H1 (cell line): ENCODE measurements at regions not wholly inside any gene's neighbourhood (a gene's known extent, or its start where the extent isn't known, plus 50 kb on each side); places are given as distances from the start of the nearest gene placed in this dataset.

Experiments used
- CTCF ChIA-PET: fragments of 300-600 bp; sonication (Branson Sonifier 250); formaldehyde crosslinking; loops from one replicate; lab custom pipeline; 2021; ENCODE audit not compliant: partially characterized antibody; lab: Charles Lee
- POLR2A ChIA-PET: fragments of 300-600 bp; sonication (Branson Sonifier 250); formaldehyde crosslinking; loops from one replicate; lab custom pipeline; 2021; ENCODE audit warnings: inconsistent platforms; ENCODE audit not compliant: partially characterized antibody; lab: Charles Lee
- DNase-seq, 2 experiments: peaks; one replicate each; pipeline versions ENCODE4 v3.0.0 to v3.0.0-alpha.2; 2010 to 2022; ENCODE audit warnings: low spot score in 2 of 2, low read depth in 1 of 2, mixed read lengths in 1 of 2
- FAIRE-seq: peaks from 2 replicates; lab custom pipeline; 2011; peaks lifted over from hg19 to GRCh38; lab: Jason Lieb, UNC
- H2AFZ ChIP-seq: 2 replicates; pipeline ENCODE4 v1.8.1; 2012; ENCODE audit warnings: low read length, inconsistent platforms
- H2AK5ac ChIP-seq: 2 replicates; pipeline ENCODE4 v1.6.1; 2013; ENCODE audit warnings: low read depth, low read length
- H2BK120ac ChIP-seq: replicated peaks from 2 replicates; pipeline ENCODE3; 2013; ENCODE audit warnings: low read depth, low read length, inconsistent platforms
- H2BK12ac ChIP-seq: 2 replicates; pipeline ENCODE4 v1.6.1; 2013; ENCODE audit warnings: low read depth, low read length
- H2BK15ac ChIP-seq: 2 replicates; pipeline ENCODE4 v1.6.1; 2013; ENCODE audit warnings: low read length
- H2BK20ac ChIP-seq: 2 replicates; pipeline ENCODE4 v1.6.1; 2013; ENCODE audit warnings: low read length
- H2BK5ac ChIP-seq: 2 replicates; pipeline ENCODE4 v1.6.1; 2013; ENCODE audit warnings: low read depth, low read length
- H3K14ac ChIP-seq: 2 replicates; pipeline ENCODE4 v1.6.1; 2013; ENCODE audit warnings: inconsistent platforms; ENCODE audit not compliant: insufficient read length
- H3K18ac ChIP-seq: 2 replicates; pipeline ENCODE4 v1.6.1; 2013; ENCODE audit warnings: low read length; ENCODE audit errors: extremely low read depth
- H3K23ac ChIP-seq: 2 replicates; pipeline ENCODE4 v1.6.1; 2013; ENCODE audit warnings: inconsistent platforms; ENCODE audit not compliant: insufficient read length
- H3K23me2 ChIP-seq: 2 replicates; pipeline ENCODE4 v1.6.1; 2013; ENCODE audit warnings: low read depth, low read length
- H3K27ac ChIP-seq: 2 replicates; pipeline ENCODE4 v1.6.1; 2011; ENCODE audit warnings: low read depth, low read length, inconsistent platforms
- H3K27me3 ChIP-seq, 4 experiments: replicated peaks in 1 of 4; 1 replicate in 1 of 4; 2 replicates in 3 of 4; pipeline versions ENCODE4 v1.6.1 to v1.8.1; 2011 to 2013; ENCODE audit warnings: low read length in 3 of 4, mild to moderate bottlenecking in 3 of 4, inconsistent platforms in 2 of 4, mixed read lengths in 2 of 4, moderate library complexity in 1 of 4; ENCODE audit not compliant: control insufficient read depth in 3 of 4, insufficient read depth in 3 of 4; ENCODE audit errors: extremely low read depth in 1 of 4
- H3K36me3 ChIP-seq, 4 experiments: 2 replicates each; pipeline versions ENCODE4 v1.6.1 to v1.8.1; 2011 to 2013; ENCODE audit warnings: mild to moderate bottlenecking in 4 of 4, low read length in 3 of 4, moderate library complexity in 2 of 4, control low read depth in 1 of 4, inconsistent platforms in 1 of 4; ENCODE audit not compliant: insufficient read depth in 4 of 4, control insufficient read depth in 2 of 4
- H3K4ac ChIP-seq: replicated peaks from 2 replicates; pipeline ENCODE3; 2013; ENCODE audit warnings: low read length, low read depth, mixed read lengths, inconsistent platforms; ENCODE audit not compliant: insufficient read length
- H3K4me1 ChIP-seq, 4 experiments: replicated peaks in 1 of 4; 1 replicate in 1 of 4; 2 replicates in 3 of 4; pipeline versions ENCODE4 v1.6.1 to v1.8.1; 2011 to 2013; ENCODE audit warnings: low read length in 3 of 4, inconsistent platforms in 2 of 4, mixed read lengths in 1 of 4; ENCODE audit not compliant: insufficient read depth in 4 of 4, control insufficient read depth in 3 of 4
- H3K4me2 ChIP-seq, 2 experiments: 2 replicates each; pipeline versions ENCODE4 v1.6.1 to v1.8.1; 2011 to 2013; ENCODE audit warnings: low read depth in 2 of 2, low read length in 2 of 2, control low read depth in 1 of 2, inconsistent platforms in 1 of 2, mild to moderate bottlenecking in 1 of 2; ENCODE audit not compliant: insufficient read depth in 1 of 2
- H3K4me3 ChIP-seq, 4 experiments: fragments of 200-600, 300-600 bp in 1 of 4; sonication (generic), shearing (Covaris generic), sonication (Bioruptor Twin) in 1 of 4; 2 replicates each; pipeline versions ENCODE4 v1.5.1 to v1.8.1; 2011 to 2016; ENCODE audit warnings: low read length in 4 of 4, low read depth in 3 of 4, control low read depth in 2 of 4, inconsistent platforms in 2 of 4, mild to moderate bottlenecking in 2 of 4, mixed read lengths in 1 of 4, moderate library complexity in 1 of 4; ENCODE audit not compliant: insufficient read depth in 2 of 4; ENCODE audit errors: extremely low read depth in 1 of 4
- H3K56ac ChIP-seq: replicated peaks from 2 replicates; pipeline ENCODE3; 2013; ENCODE audit warnings: low read depth, mild to moderate bottlenecking, mixed read lengths, low read length, inconsistent platforms; ENCODE audit not compliant: insufficient read length
- H3K79me1 ChIP-seq: 2 replicates; pipeline ENCODE4 v1.6.1; 2013; ENCODE audit warnings: low read depth, low read length, control low read depth
- H3K79me2 ChIP-seq, 2 experiments: 2 replicates each; pipeline versions ENCODE4 v1.6.1 to v1.8.1; 2012 to 2013; ENCODE audit warnings: low read length in 2 of 2, mild to moderate bottlenecking in 2 of 2, inconsistent platforms in 1 of 2; ENCODE audit not compliant: insufficient read depth in 2 of 2, control insufficient read depth in 1 of 2
- H3K9ac ChIP-seq, 4 experiments: replicated peaks in 1 of 4; 1 replicate in 1 of 4; 2 replicates in 3 of 4; pipeline versions ENCODE4 v1.6.1 to v1.8.1; 2011 to 2013; ENCODE audit warnings: low read depth in 3 of 4, low read length in 3 of 4, control low read depth in 2 of 4, mild to moderate bottlenecking in 2 of 4, moderate library complexity in 2 of 4, inconsistent platforms in 1 of 4; ENCODE audit errors: extremely low read depth in 1 of 4
- H3K9me3 ChIP-seq, 2 experiments: 2 replicates each; pipeline versions ENCODE4 v1.6.1 to v1.8.1; 2012 to 2013; ENCODE audit warnings: mild to moderate bottlenecking in 2 of 2, moderate library complexity in 2 of 2, control low read depth in 1 of 2, inconsistent platforms in 1 of 2, low read depth in 1 of 2, low read length in 1 of 2, mixed read lengths in 1 of 2; ENCODE audit not compliant: insufficient read depth in 2 of 2
- H4K20me1 ChIP-seq, 2 experiments: replicated peaks in 1 of 2; 2 replicates each; pipeline versions ENCODE3 to v1.8.1; 2011 to 2013; ENCODE audit warnings: inconsistent platforms in 2 of 2, low read length in 2 of 2, mild to moderate bottlenecking in 1 of 2; ENCODE audit not compliant: insufficient read depth in 2 of 2, control insufficient read depth in 1 of 2
- H4K5ac ChIP-seq: 2 replicates; pipeline ENCODE4 v1.6.1; 2013; ENCODE audit warnings: low read length, low read depth, mixed read lengths, inconsistent platforms; ENCODE audit not compliant: insufficient read length
- H4K8ac ChIP-seq: 2 replicates; pipeline ENCODE4 v1.8.0; 2013; ENCODE audit warnings: mild to moderate bottlenecking, moderate library complexity, low read length, inconsistent platforms; ENCODE audit not compliant: insufficient read depth; ENCODE audit errors: extremely low read depth
- H4K91ac ChIP-seq: replicated peaks from 2 replicates; pipeline ENCODE3; 2013; ENCODE audit warnings: low read length, mixed read lengths, inconsistent platforms; ENCODE audit not compliant: insufficient read length
- EP300 ChIP-seq, 2 experiments: IDR thresholded peaks; 1 replicate in 1 of 2; 2 replicates in 1 of 2; pipeline ENCODE4 v1.6.1; 2011 to 2012; ENCODE audit warnings: low read depth in 2 of 2, low read length in 2 of 2, mild to moderate bottlenecking in 2 of 2, borderline replicate concordance in 1 of 2, inconsistent platforms in 1 of 2, moderate library complexity in 1 of 2
- EZH2 ChIP-seq: fragments of 200-600 bp; sonication (generic); IDR thresholded peaks from 2 replicates; pipeline ENCODE4 v1.7.1; 2012; ENCODE audit warnings: low read depth, mild to moderate bottlenecking, moderate library complexity, low read length, inconsistent platforms; ENCODE audit not compliant: severe bottlenecking
- FOSL1 ChIP-seq: IDR thresholded peaks from 2 replicates; pipeline ENCODE4 v1.6.1; 2011; ENCODE audit warnings: mild to moderate bottlenecking, low read depth, low read length, moderate library complexity; ENCODE audit not compliant: insufficient read depth
- GABPA ChIP-seq: IDR thresholded peaks from 2 replicates; pipeline ENCODE4 v1.6.1; 2011; ENCODE audit warnings: mild to moderate bottlenecking, low read length, moderate library complexity, borderline replicate concordance; ENCODE audit not compliant: insufficient read depth
- KDM4A ChIP-seq: IDR thresholded peaks from one replicate; pipeline ENCODE4 v1.7.1; 2012; ENCODE audit warnings: low read depth, mild to moderate bottlenecking, moderate library complexity, low read length, inconsistent platforms; ENCODE audit not compliant: severe bottlenecking
- PHF8 ChIP-seq: fragments of 200-600 bp; sonication (generic); conservative IDR thresholded peaks from 2 replicates; pipeline ENCODE4 v1.7.1; 2012; ENCODE audit warnings: low read depth, mild to moderate bottlenecking, inconsistent platforms, low read length, moderate library complexity
- RFX5 ChIP-seq: IDR thresholded peaks from 2 replicates; pipeline ENCODE4 v1.6.1; 2011; ENCODE audit warnings: low read depth, low read length, improper control_type of control experiment, borderline replicate concordance
- RNF2 ChIP-seq: fragments of 200-900, 300-1000 bp; sonication (generic); IDR thresholded peaks from 2 replicates; pipeline ENCODE4 v1.7.1; 2016; ENCODE audit warnings: borderline replicate concordance, low read depth, mild to moderate bottlenecking, antibody characterized with exemption, low read length; ENCODE audit not compliant: poor library complexity, severe bottlenecking; ENCODE audit errors: missing control alignments
- ZNF274 ChIP-seq: IDR thresholded peaks from 2 replicates; pipeline ENCODE4 v1.7.0; 2012; ENCODE audit warnings: low read length, borderline replicate concordance; ENCODE audit errors: extremely low read depth
- WGBS, 2 experiments: shearing (Covaris generic) in 1 of 2; methylation state at CpG; one replicate each; pipeline versions ENCODE4 v1.1.6 to v1.1.7; 2013 to 2015; ENCODE audit warnings: low lambda C conversion rate in 2 of 2, mixed read lengths in 2 of 2, inconsistent platforms in 1 of 2, low coverage in 1 of 2, missing lambda C conversion rate in 1 of 2; ENCODE audit not compliant: insufficient replicate concordance in 2 of 2, insufficient coverage in 1 of 2, insufficient read length in 1 of 2; ENCODE audit errors: extremely low coverage in 1 of 2, missing lambda C conversion rate in 1 of 2; 5-methylcytosine and 5-hydroxymethylcytosine counted together

GRCh38 chr2:176687342-176687741, 418.1 kb downstream of the MTX2 start:
- Histone ChIP-seq H3K4ac (no peak overlapping the region), H3K9me3 (no peaks in the 10 kb centered on the region), H3K4me1 (no peaks in the 10 kb centered on the region), H2AK5ac (no peak overlapping the region), H3K27me3 (no peaks in the 10 kb centered on the region), H2BK20ac (no peak overlapping the region), H4K5ac (no peak overlapping the region), H3K9ac (no peak overlapping the region), H3K4me2 (no peak overlapping the region), H3K36me3 (no peaks in the 10 kb centered on the region), H3K4me3 (no peak overlapping the region), H3K23ac (no peak overlapping the region), H2BK5ac (no peak overlapping the region), H3K23me2 (no peaks in the 10 kb centered on the region), H3K27ac (no peak overlapping the region), H3K56ac (no peak overlapping the region), H3K14ac (no peak overlapping the region), H3K18ac (no peak overlapping the region), H2BK15ac (no peak overlapping the region), H2AFZ (no peak overlapping the region), H3K79me1 (no peaks in the 10 kb centered on the region), H2BK120ac (no peak overlapping the region), H2BK12ac (no peak overlapping the region), H4K91ac (no peak overlapping the region), H3K79me2 (no peaks in the 10 kb centered on the region), H4K20me1 (no peaks in the 10 kb centered on the region), H4K8ac (no peak overlapping the region)
- FAIRE-seq (no peak), DNase-seq (no peak)
- ChIA-PET CTCF (interaction anchor here (0.8 to 4.9 kb wide), 7 partner anchors 9 to 462 kb away, joined by 3 to 23 read pairs (median 4); no protein-coding TSS in a partner anchor), POLR2A (no interaction called here)
- WGBS, 2 experiments, result 95% methylated on average over 4 of the region's 4 CpGs; no CpG with 5 or more reads in 1 of the 2 experiments
- TF ChIP-seq KDM4A (no peak), PHF8 (no peak), GABPA (no peak), ZNF274 (no peak), RNF2 (no peak), FOSL1 (no peak), EP300 (IDR thresholded peaks at IDR 0.05; ENCODE audit: borderline replicate concordance in 1 of 2, low read depth in 2 of 2, low read length in 2 of 2) (no peak), EZH2 (no peak), RFX5 (no peak)
